ENCODE measurements at regions not wholly inside any gene's neighbourhood (a gene's known extent, or its start where the extent isn't known, plus 50 kb on each side); places are given as distances from the start of the nearest gene placed in this dataset.

DNA sequence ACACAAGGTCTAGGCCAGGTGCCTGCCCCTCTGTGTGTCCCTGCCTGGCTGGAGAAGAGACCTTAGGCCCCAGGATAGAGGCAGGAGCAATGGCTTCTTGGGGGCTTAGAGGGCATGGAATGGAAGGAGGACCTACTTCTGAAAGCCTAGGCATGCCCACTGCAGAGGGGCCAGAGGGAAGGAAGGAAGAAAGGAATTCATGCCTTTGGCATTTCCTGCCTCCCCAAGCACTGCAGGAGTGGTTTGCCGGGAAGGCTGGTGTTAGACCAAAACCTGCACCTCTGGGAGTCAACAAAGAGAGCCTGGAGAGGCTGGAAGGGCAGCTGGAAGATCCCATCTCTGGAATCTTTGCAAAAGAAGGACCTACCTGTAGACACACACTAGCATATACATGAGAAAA lies 50.7 kb upstream of the KCNE2 start:
- no peak overlapping the region for H3K4me3 ChIP-seq (ENCODE audit: low read depth, low read length)

Measured in iPS-11a (cell line).